H9 (cell line): ENCODE measurements at regions not wholly inside any gene's neighbourhood (a gene's known extent, or its start where the extent isn't known, plus 50 kb on each side); places are given as distances from the start of the nearest gene placed in this dataset.

Experiments
- DNase-seq: peaks from one replicate; pipeline ENCODE4 v3.0.0-alpha.2; 2017
- H2AFZ ChIP-seq: one replicate; pipeline ENCODE4 v1.6.1; 2013; ENCODE audit warnings: mild to moderate bottlenecking, low read length, control low read depth, moderate library complexity
- H2AK5ac ChIP-seq: 2 replicates; pipeline ENCODE4 v1.6.1; 2013; ENCODE audit warnings: low read length, control low read depth, mixed read lengths; ENCODE audit not compliant: insufficient read length
- H2BK120ac ChIP-seq: one replicate; pipeline ENCODE4 v1.6.1; 2013; ENCODE audit warnings: low read depth, mild to moderate bottlenecking, low read length, control low read depth, inconsistent platforms; ENCODE audit not compliant: poor library complexity, severe bottlenecking
- H2BK12ac ChIP-seq: 2 replicates; pipeline ENCODE4 v1.6.1; 2013; ENCODE audit warnings: low read length, control low read depth, mixed read lengths, low read depth; ENCODE audit not compliant: insufficient read length
- H2BK15ac ChIP-seq: 2 replicates; pipeline ENCODE4 v1.6.1; 2013; ENCODE audit warnings: low read depth, low read length, control low read depth
- H2BK20ac ChIP-seq: one replicate; pipeline ENCODE4 v1.6.1; 2013; ENCODE audit warnings: low read depth, mild to moderate bottlenecking, low read length, control low read depth, inconsistent platforms; ENCODE audit not compliant: poor library complexity, severe bottlenecking
- H2BK5ac ChIP-seq: 2 replicates; pipeline ENCODE4 v1.6.1; 2013; ENCODE audit warnings: low read length, control low read depth, mixed read lengths; ENCODE audit not compliant: insufficient read length
- H3K14ac ChIP-seq: 2 replicates; pipeline ENCODE4 v1.6.1; 2013; ENCODE audit warnings: low read length, control low read depth; ENCODE audit not compliant: insufficient read depth
- H3K18ac ChIP-seq: 2 replicates; pipeline ENCODE4 v1.6.1; 2013; ENCODE audit warnings: low read depth, mild to moderate bottlenecking, mixed read lengths, low read length, control low read depth; ENCODE audit not compliant: insufficient read length
- H3K23ac ChIP-seq: 2 replicates; pipeline ENCODE4 v1.6.1; 2013; ENCODE audit warnings: low read length, control low read depth, mixed read lengths, low read depth; ENCODE audit not compliant: insufficient read length
- H3K23me2 ChIP-seq: 2 replicates; pipeline ENCODE4 v1.6.1; 2013; ENCODE audit warnings: low read depth, mild to moderate bottlenecking, mixed read lengths, low read length, control low read depth; ENCODE audit not compliant: insufficient read length, poor library complexity, severe bottlenecking
- H3K27ac ChIP-seq: 2 replicates; pipeline ENCODE4 v1.5.1; 2013; ENCODE audit warnings: low read length, control low read depth, mixed read lengths, low read depth; ENCODE audit not compliant: insufficient read length
- H3K27me3 ChIP-seq: 2 replicates; pipeline ENCODE4 v1.6.1; 2013; ENCODE audit warnings: low read length, control low read depth, inconsistent platforms; ENCODE audit not compliant: insufficient read depth
- H3K4ac ChIP-seq: 2 replicates; pipeline ENCODE4 v1.6.1; 2013; ENCODE audit warnings: low read depth, mild to moderate bottlenecking, control low read depth, inconsistent platforms, low read length, moderate library complexity
- H3K4me1 ChIP-seq: 2 replicates; pipeline ENCODE4 v1.6.1; 2013; ENCODE audit warnings: low read length, control low read depth, inconsistent platforms; ENCODE audit not compliant: insufficient read depth
- H3K4me2 ChIP-seq: 2 replicates; pipeline ENCODE4 v1.6.1; 2013; ENCODE audit warnings: low read length, control low read depth, mixed read lengths; ENCODE audit not compliant: insufficient read length, insufficient read depth
- H3K56ac ChIP-seq: 2 replicates; pipeline ENCODE4 v1.6.1; 2013; ENCODE audit warnings: low read depth, mild to moderate bottlenecking, mixed read lengths, low read length, control low read depth; ENCODE audit not compliant: insufficient read length
- H3K79me1 ChIP-seq: 2 replicates; pipeline ENCODE4 v1.6.1; 2013; ENCODE audit warnings: low read depth, mild to moderate bottlenecking, moderate library complexity, low read length, control low read depth, inconsistent platforms; ENCODE audit not compliant: insufficient read depth, poor library complexity, severe bottlenecking
- H3K79me2 ChIP-seq: 2 replicates; pipeline ENCODE4 v1.6.1; 2013; ENCODE audit warnings: low read length, control low read depth, inconsistent platforms; ENCODE audit not compliant: insufficient read depth
- H3K9ac ChIP-seq: 2 replicates; pipeline ENCODE4 v1.6.1; 2013; ENCODE audit warnings: low read length, control low read depth, mixed read lengths; ENCODE audit not compliant: insufficient read length; ENCODE audit errors: extremely low read depth
- H3K9me3 ChIP-seq: one replicate; pipeline ENCODE4 v1.6.1; 2013; ENCODE audit warnings: low read depth, low read length, inconsistent platforms; ENCODE audit not compliant: control insufficient read depth
- H3T11ph ChIP-seq: one replicate; pipeline ENCODE4 v1.6.1; 2013; ENCODE audit warnings: mild to moderate bottlenecking, low read length, control low read depth, inconsistent platforms
- H4K20me1 ChIP-seq: one replicate; pipeline ENCODE4 v1.6.1; 2013; ENCODE audit not compliant: control insufficient read depth, insufficient read length, insufficient read depth
- H4K5ac ChIP-seq: 2 replicates; pipeline ENCODE4 v1.6.1; 2013; ENCODE audit warnings: low read depth, mild to moderate bottlenecking, mixed read lengths, low read length, control low read depth; ENCODE audit not compliant: insufficient read length
- H4K8ac ChIP-seq: replicated peaks from 2 replicates; pipeline ENCODE4 v1.6.1; 2013; ENCODE audit warnings: low read length, control low read depth, mixed read lengths, low read depth; ENCODE audit not compliant: insufficient read length
- H4K91ac ChIP-seq: 2 replicates; pipeline ENCODE4 v1.6.1; 2013; ENCODE audit warnings: low read depth, mild to moderate bottlenecking, moderate library complexity, mixed read lengths, low read length, control low read depth; ENCODE audit not compliant: insufficient read length
- H3K27ac Mint-ChIP-seq, 3 experiments: 2 replicates in 2 of 3; 3 replicates in 1 of 3; pipeline ENCODE4 v1.8.0; 2020 to 2021; ENCODE audit warnings: mixed read lengths in 3 of 3, mild to moderate bottlenecking in 1 of 3, moderate library complexity in 1 of 3
- H3K27me3 Mint-ChIP-seq: 2 replicates; pipeline ENCODE4 v1.8.0; 2021; ENCODE audit warnings: low read depth, mild to moderate bottlenecking, moderate library complexity, mixed read lengths
- H3K36me3 Mint-ChIP-seq, 3 experiments: 2 replicates in 2 of 3; 3 replicates in 1 of 3; pipeline ENCODE4 v1.8.0; 2020 to 2021; ENCODE audit warnings: low read depth in 3 of 3, mixed read lengths in 3 of 3; ENCODE audit not compliant: insufficient read depth in 1 of 3
- H3K4me1 Mint-ChIP-seq, 2 experiments: 2 replicates each; pipeline ENCODE4 v1.8.0; 2020; ENCODE audit warnings: mixed read lengths in 2 of 2
- H3K4me3 Mint-ChIP-seq, 2 experiments: 2 replicates in 1 of 2; 3 replicates in 1 of 2; pipeline ENCODE4 v1.8.0; 2020 to 2021; ENCODE audit warnings: mild to moderate bottlenecking in 2 of 2, mixed read lengths in 2 of 2, moderate library complexity in 1 of 2
- H3K9me3 Mint-ChIP-seq, 2 experiments: 2 replicates in 1 of 2; 3 replicates in 1 of 2; pipeline ENCODE4 v1.8.0; 2020; ENCODE audit warnings: mild to moderate bottlenecking in 2 of 2, mixed read lengths in 2 of 2, moderate library complexity in 1 of 2
- CTCF ChIP-seq: fragments of 200-600 bp; sonication (generic); conservative IDR thresholded peaks from 3 replicates; pipeline ENCODE4 v1.8.0; 2021; ENCODE audit warnings: antibody characterized with exemption, mild to moderate bottlenecking
- WGBS: extraction: QIAGEN DNeasy Blood & Tissue Kit; methylation state at CpG from one replicate; pipeline ENCODE4 v1.1.7; 2013; ENCODE audit warnings: missing lambda C conversion rate, low lambda C conversion rate, mixed read lengths; ENCODE audit not compliant: insufficient read length; ENCODE audit errors: extremely low coverage; 5-methylcytosine and 5-hydroxymethylcytosine counted together

- Histone ChIP-seq H3K23me2 (no peaks in the 10 kb centered on the region), H2AK5ac (no peak overlapping the region), H3K23ac (no peak overlapping the region), H2BK120ac (no peak overlapping the region), H2BK15ac (no peak overlapping the region), H3K14ac (no peak overlapping the region), H3K9ac (no peak overlapping the region), H3K9me3 (no peaks in the 10 kb centered on the region), H4K8ac (no peak overlapping the region), H2BK12ac (no peak overlapping the region), H3T11ph (no peak overlapping the region), H2BK20ac (no peak overlapping the region), H3K4me1 (no peaks in the 10 kb centered on the region), H4K91ac (no peak overlapping the region), H3K56ac (no peak overlapping the region), H3K27me3 (no peaks in the 10 kb centered on the region), H3K79me2 (no peaks in the 10 kb centered on the region), H3K79me1 (no peaks in the 10 kb centered on the region), H3K27ac (no peak overlapping the region), H4K20me1 (no peaks in the 10 kb centered on the region), H4K5ac (no peak overlapping the region), H3K4ac (no peak overlapping the region), H2BK5ac (no peak overlapping the region), H3K4me2 (no peak overlapping the region), H2AFZ (no peak overlapping the region), H3K18ac (no peak overlapping the region)
- Mint-ChIP-seq H3K9me3 (peaks cover 2 to 3% of the 10 kb centered on the region in 2 experiments; a peak in 1 of 5 replicates), H3K4me3 (no peak overlapping the region), H3K4me1 (peaks cover 3 to 8% of the 10 kb centered on the region in 2 experiments; a peak in 3 of 4 replicates), H3K36me3 (peaks cover 4 to 7% (median 4%) of the 10 kb centered on the region in 3 experiments; a peak in 3 of 7 replicates), H3K27ac (no peak overlapping the region), H3K27me3 (no peaks in the 10 kb centered on the region)
- WGBS: no CpG with 5 or more reads among the region's 4 CpGs
- no peak for DNase-seq
- TF ChIP-seq CTCF: no peak
Measured at GRCh38 chr18:39564716-39565115, 1999.1 kb upstream of the CELF4 start.
